Mucosa of gallbladder (tissue), 1 donor: ENCODE measurements at regions not wholly inside any gene's neighbourhood (a gene's known extent, or its start where the extent isn't known, plus 50 kb on each side); places are given as distances from the start of the nearest gene placed in this dataset.
"Not testable (repeated sequence)": the region's sequence is repeated elsewhere in the genome, so short reads cannot be mapped to it uniquely, and the experiment has no call there.

ENCODE experiments used
- DNase-seq: peaks from one replicate; pipeline ENCODE4 v3.0.0-alpha.2; 2020; ENCODE audit warnings: low spot score
- donor health status: DM: no; HTN: no; CAD: no.

GRCh38 chr16:26595199-26595598 lies 471.5 kb upstream of the C16orf82 start:
- DNase-seq: no peak

- DNase-seq: not testable (repeated sequence)
These were observed 470.7 kb upstream of the C16orf82 start for GRCh38 chr16:26596033-26596432.

- no peak for DNase-seq
These were observed 468.7 kb upstream of the C16orf82 start for GRCh38 chr16:26598061-26598460.

- DNase-seq: no peak
These were observed 467.5 kb upstream of the C16orf82 start for GRCh38 chr16:26598998-26599784.

- no peak for DNase-seq
These were observed 467.0 kb upstream of the C16orf82 start for GRCh38 chr16:26599785-26600104.

GRCh38 chr16:26601335-26601734 lies 465.4 kb upstream of the C16orf82 start:
- DNase-seq: no peak

- no peak for DNase-seq
These were observed 461.0 kb upstream of the C16orf82 start for GRCh38 chr16:26605626-26606271.

GRCh38 chr16:26606381-26607150 lies 460.2 kb upstream of the C16orf82 start:
- no peak for DNase-seq

- no peak for DNase-seq
These were observed 452.4 kb upstream of the C16orf82 start for GRCh38 chr16:26614237-26614841.

GRCh38 chr16:26623442-26623841 lies 443.3 kb upstream of the C16orf82 start:
- DNase-seq: no peak

- no peak for DNase-seq
These were observed 438.8 kb upstream of the C16orf82 start for GRCh38 chr16:26627958-26628357.

- DNase-seq: not testable (repeated sequence)
These were observed 435.4 kb upstream of the C16orf82 start for GRCh38 chr16:26631365-26631764.

- DNase-seq: no peak
These were observed 424.6 kb upstream of the C16orf82 start for GRCh38 chr16:26642047-26642664.

- DNase-seq: no peak
These were observed 423.2 kb upstream of the C16orf82 start for GRCh38 chr16:26643519-26643918.

GRCh38 chr16:26644912-26645543 lies 421.7 kb upstream of the C16orf82 start:
- DNase-seq: no peak

- DNase-seq: no peak
These were observed 421.1 kb upstream of the C16orf82 start for GRCh38 chr16:26645614-26646013.

GRCh38 chr16:26647870-26648269 lies 418.9 kb upstream of the C16orf82 start:
- DNase-seq: no peak

GRCh38 chr16:26648851-26649250 lies 417.9 kb upstream of the C16orf82 start:
- no peak for DNase-seq

- no peak for DNase-seq
These were observed 417.2 kb upstream of the C16orf82 start for GRCh38 chr16:26649381-26650045.

- no peak for DNase-seq
These were observed 415.3 kb upstream of the C16orf82 start for GRCh38 chr16:26651464-26651863.

- no peak for DNase-seq
These were observed 414.8 kb upstream of the C16orf82 start for GRCh38 chr16:26651884-26652283.
